ENCODE measurements at regions not wholly inside any gene's neighbourhood (a gene's known extent, or its start where the extent isn't known, plus 50 kb on each side); places are given as distances from the start of the nearest gene placed in this dataset.

DNA sequence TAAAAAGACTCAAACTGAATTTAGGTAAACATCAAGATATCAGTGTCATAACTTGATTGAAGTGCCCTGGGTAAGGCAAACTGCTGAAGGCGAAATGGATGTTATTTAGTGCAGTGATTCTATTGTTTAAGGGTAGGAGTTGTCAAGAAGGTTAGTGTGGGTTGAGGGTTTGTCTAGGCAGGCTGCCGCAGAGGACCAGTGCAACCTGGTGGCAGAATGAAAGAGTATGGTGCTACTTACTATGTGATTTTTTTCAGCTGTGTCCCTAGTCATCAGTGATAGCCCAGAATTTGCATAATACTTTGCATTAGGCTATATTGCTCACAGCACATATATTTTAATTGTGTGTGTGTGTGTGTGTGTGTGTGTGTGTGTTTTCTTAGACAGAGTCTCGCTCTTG lies 1127.0 kb downstream of the GALC start:
- H3K36me3 ChIP-seq (ENCODE audit: control insufficient read depth, insufficient read depth, low read length), result no peaks in the 10 kb centered on the region
- no peaks in the 10 kb centered on the region for H3K9me3 ChIP-seq (ENCODE audit: control insufficient read depth, low read length)
- H3K4me3 ChIP-seq (ENCODE audit: extremely low read depth, insufficient read depth, low read length, poor library complexity, severe bottlenecking), result no peak overlapping the region
- H3K27ac ChIP-seq (ENCODE audit: low read depth, low read length, severe bottlenecking), result no peak overlapping the region
- H3K4me1 ChIP-seq (ENCODE audit: control insufficient read depth, insufficient read depth, low read length, poor library complexity, severe bottlenecking), result no peaks in the 10 kb centered on the region
- 73 to 89% methylated on average over 2 of the region's 3 CpGs for WGBS, 2 experiments (ENCODE audit: insufficient coverage in 2 of 2)

DNA sequence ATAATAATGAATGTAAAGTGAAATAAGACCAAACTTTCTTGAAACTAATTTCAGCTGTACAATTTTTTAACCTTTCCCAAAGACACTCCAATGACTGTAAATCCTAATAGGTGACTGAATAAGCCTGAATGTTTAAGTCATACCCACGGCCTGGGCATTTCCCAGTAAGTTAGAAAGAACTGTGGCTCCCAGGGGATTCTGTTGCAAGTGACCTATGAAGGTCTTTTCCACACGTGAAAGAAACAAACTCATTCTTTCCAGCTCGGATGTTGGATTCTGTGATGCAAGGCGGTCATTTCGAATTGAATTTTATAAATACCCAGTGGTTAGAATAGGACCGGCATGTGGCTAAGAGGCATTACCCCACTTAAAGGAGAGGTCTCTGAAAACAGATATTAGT lies 1134.4 kb downstream of the GALC start:
- H3K36me3 ChIP-seq (ENCODE audit: control insufficient read depth, insufficient read depth, low read length), result no peaks in the 10 kb centered on the region
- H3K4me3 ChIP-seq (ENCODE audit: extremely low read depth, insufficient read depth, low read length, poor library complexity, severe bottlenecking), result no peak overlapping the region
- 76 to 100% methylated on average over 1 to 6 of the region's 6 CpGs for WGBS, 2 experiments (ENCODE audit: insufficient coverage in 2 of 2)
- H3K4me1 ChIP-seq (ENCODE audit: control insufficient read depth, insufficient read depth, low read length, poor library complexity, severe bottlenecking), result no peaks in the 10 kb centered on the region
- no peak overlapping the region for H3K27ac ChIP-seq (ENCODE audit: low read depth, low read length, severe bottlenecking)
- H3K9me3 ChIP-seq (ENCODE audit: control insufficient read depth, low read length), result no peaks in the 10 kb centered on the region

DNA sequence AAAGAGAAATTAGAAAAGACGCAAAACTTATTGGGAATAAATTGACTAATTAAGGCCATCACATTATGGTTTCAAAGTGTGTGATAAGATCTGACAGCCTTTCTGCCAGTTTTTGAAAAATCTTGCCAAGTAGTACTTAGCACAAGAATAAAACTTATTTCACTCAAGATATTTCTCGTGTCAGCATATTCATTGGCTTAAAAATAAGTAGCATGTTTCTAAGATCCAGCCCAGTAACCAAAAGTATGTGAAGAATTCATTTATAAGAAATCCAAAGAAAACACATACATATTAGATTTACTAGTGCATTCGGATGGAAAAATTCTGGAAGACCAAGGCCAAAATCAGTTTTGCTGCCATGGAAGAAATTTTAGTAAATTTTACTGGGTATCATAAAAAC lies 1135.0 kb downstream of the GALC start:
- Histone ChIP-seq H3K27ac (ENCODE audit: low read depth, low read length, severe bottlenecking) (no peak overlapping the region), H3K9me3 (ENCODE audit: control insufficient read depth, low read length) (no peaks in the 10 kb centered on the region), H3K4me3 (ENCODE audit: extremely low read depth, insufficient read depth, low read length, poor library complexity, severe bottlenecking) (no peak overlapping the region), H3K36me3 (ENCODE audit: control insufficient read depth, insufficient read depth, low read length) (no peaks in the 10 kb centered on the region), H3K4me1 (ENCODE audit: control insufficient read depth, insufficient read depth, low read length, poor library complexity, severe bottlenecking) (no peaks in the 10 kb centered on the region)
- no CpG with 5 or more reads among the region's 3 CpGs for WGBS, 2 experiments (ENCODE audit: insufficient coverage in 2 of 2)

DNA sequence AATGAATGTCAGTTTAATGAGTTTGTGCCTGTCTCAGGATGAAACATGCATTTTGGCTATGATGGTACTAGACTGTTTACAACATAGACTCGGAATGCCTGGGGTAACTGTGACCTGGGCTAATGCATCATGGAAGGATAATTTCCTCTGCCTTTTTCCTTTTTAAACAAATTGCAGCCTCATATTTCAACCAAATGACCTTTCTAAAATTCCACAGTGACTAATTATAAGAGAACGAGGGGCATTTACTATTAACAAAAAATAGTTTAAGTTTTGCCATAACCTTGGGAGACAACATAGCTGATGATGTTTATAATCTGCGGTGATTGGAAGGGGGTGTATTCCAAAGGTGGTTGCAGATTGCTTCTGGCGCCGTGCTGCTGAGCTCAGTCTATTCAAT lies 1140.5 kb downstream of the GALC start:
- no peaks in the 10 kb centered on the region for H3K36me3 ChIP-seq (ENCODE audit: control insufficient read depth, insufficient read depth, low read length)
- no peaks in the 10 kb centered on the region for H3K4me1 ChIP-seq (ENCODE audit: control insufficient read depth, insufficient read depth, low read length, poor library complexity, severe bottlenecking)
- 100% methylated on average over 1 of the region's 5 CpGs; no CpG with 5 or more reads in 1 of the 2 experiments for WGBS, 2 experiments (ENCODE audit: insufficient coverage in 2 of 2)
- H3K27ac ChIP-seq (ENCODE audit: low read depth, low read length, severe bottlenecking), result no peak overlapping the region
- no peak overlapping the region for H3K4me3 ChIP-seq (ENCODE audit: extremely low read depth, insufficient read depth, low read length, poor library complexity, severe bottlenecking)
- H3K9me3 ChIP-seq (ENCODE audit: control insufficient read depth, low read length), result no peaks in the 10 kb centered on the region

DNA sequence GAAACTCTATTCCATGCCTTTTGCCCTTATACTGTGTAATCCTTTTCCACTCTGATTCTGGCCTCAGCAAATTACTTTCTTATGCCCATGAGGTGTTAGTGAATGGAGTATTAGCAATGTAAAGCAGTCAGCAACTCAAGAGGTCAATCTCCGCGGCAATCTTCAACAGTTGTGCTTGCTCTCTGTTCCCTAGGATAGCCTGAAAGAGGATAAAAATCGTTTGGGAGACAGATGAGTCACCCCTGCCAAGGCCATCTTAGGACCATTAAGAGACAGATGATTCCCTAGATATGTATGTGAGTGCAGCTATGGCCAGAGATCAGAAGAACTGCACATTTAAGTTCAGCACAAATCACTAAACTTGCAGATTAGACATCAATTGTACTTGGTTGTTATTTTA lies 1145.8 kb downstream of the GALC start:
- Histone ChIP-seq H3K4me3 (ENCODE audit: extremely low read depth, insufficient read depth, low read length, poor library complexity, severe bottlenecking) (no peak overlapping the region), H3K36me3 (ENCODE audit: control insufficient read depth, insufficient read depth, low read length) (no peaks in the 10 kb centered on the region), H3K4me1 (ENCODE audit: control insufficient read depth, insufficient read depth, low read length, poor library complexity, severe bottlenecking) (no peaks in the 10 kb centered on the region), H3K27ac (ENCODE audit: low read depth, low read length, severe bottlenecking) (no peak overlapping the region), H3K9me3 (ENCODE audit: control insufficient read depth, low read length) (no peaks in the 10 kb centered on the region)
- 64 to 71% methylated on average over 3 of the region's 3 CpGs for WGBS, 2 experiments (ENCODE audit: insufficient coverage in 2 of 2)

DNA sequence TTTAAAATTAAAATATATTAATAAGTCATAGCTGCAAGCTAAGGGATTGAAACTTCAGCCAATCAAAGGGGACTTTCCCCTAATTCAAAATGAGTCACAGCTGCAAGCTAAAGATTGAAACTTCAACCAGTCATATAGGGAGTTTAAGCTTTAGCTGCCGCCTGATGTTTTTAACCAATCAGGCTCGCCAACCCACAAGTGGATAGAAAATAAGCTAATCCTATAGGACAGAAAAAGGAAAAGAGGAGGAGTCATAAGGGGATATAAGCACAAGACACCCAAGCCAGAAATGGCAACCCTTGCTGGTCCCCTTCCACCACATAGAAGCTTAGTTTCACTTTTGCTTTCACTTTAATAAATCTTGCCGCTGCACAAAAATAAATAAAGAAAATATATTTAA lies 1154.6 kb downstream of the GALC start:
- WGBS, 2 experiments (ENCODE audit: insufficient coverage in 2 of 2), result 80% methylated on average over 2 of the region's 3 CpGs; no CpG with 5 or more reads in 1 of the 2 experiments
- no peak overlapping the region for H3K4me3 ChIP-seq (ENCODE audit: extremely low read depth, insufficient read depth, low read length, poor library complexity, severe bottlenecking)
- no peaks in the 10 kb centered on the region for H3K9me3 ChIP-seq (ENCODE audit: control insufficient read depth, low read length)
- no peaks in the 10 kb centered on the region for H3K4me1 ChIP-seq (ENCODE audit: control insufficient read depth, insufficient read depth, low read length, poor library complexity, severe bottlenecking)
- no peak overlapping the region for H3K27ac ChIP-seq (ENCODE audit: low read depth, low read length, severe bottlenecking)
- H3K36me3 ChIP-seq (ENCODE audit: control insufficient read depth, insufficient read depth, low read length), result no peaks in the 10 kb centered on the region

DNA sequence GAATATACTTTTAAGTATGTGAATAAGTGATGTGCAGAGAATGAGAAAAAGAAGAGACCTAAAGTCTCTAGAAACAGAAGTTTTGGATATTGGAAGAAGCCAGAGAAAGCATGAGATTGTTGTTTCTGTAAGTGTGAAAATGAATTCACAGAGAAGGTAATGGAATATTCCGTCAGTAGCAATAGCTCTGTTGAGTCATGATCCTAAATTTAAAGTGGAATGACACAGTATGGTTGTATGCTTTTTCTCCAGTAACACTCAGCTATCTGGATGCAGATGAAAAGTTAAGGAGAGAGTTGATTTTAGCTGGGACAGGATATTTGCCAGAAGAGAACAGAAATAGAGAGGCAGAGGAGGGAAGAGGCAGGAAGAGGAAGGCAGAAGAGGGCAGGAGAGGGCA lies 1166.3 kb downstream of the GALC start:
- Histone ChIP-seq H3K4me3 (ENCODE audit: extremely low read depth, insufficient read depth, low read length, poor library complexity, severe bottlenecking) (no peak overlapping the region), H3K36me3 (ENCODE audit: control insufficient read depth, insufficient read depth, low read length) (no peaks in the 10 kb centered on the region), H3K27ac (ENCODE audit: low read depth, low read length, severe bottlenecking) (no peak overlapping the region), H3K9me3 (ENCODE audit: control insufficient read depth, low read length) (peaks cover 5% of the 10 kb centered on the region), H3K4me1 (ENCODE audit: control insufficient read depth, insufficient read depth, low read length, poor library complexity, severe bottlenecking) (peaks cover 5% of the 10 kb centered on the region)
- WGBS, 2 experiments (ENCODE audit: insufficient coverage in 2 of 2), result 100% methylated on average over 1 of the region's 1 CpG

DNA sequence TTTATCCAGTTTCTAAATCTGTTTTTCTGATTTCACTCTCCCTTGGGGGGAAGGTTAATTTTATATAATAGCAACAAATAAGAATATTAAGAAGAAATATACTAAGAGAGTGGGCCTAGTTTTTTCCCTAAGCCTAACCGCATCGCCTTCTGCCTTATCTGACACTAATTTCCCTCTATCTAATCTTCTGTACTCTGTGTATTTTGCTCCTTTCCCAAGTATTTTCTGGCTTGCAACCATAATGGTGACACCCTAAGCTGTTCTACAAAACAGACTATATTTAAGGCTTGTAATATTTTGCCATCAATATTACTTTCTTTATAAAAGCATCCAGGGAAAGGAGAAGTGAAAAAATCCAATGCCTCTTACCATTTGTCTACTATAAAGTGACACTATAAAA lies 1168.8 kb downstream of the GALC start:
- Histone ChIP-seq H3K9me3 (ENCODE audit: control insufficient read depth, low read length) (peaks cover 5% of the 10 kb centered on the region), H3K4me3 (ENCODE audit: extremely low read depth, insufficient read depth, low read length, poor library complexity, severe bottlenecking) (no peak overlapping the region), H3K36me3 (ENCODE audit: control insufficient read depth, insufficient read depth, low read length) (no peaks in the 10 kb centered on the region), H3K27ac (ENCODE audit: low read depth, low read length, severe bottlenecking) (no peak overlapping the region), H3K4me1 (ENCODE audit: control insufficient read depth, insufficient read depth, low read length, poor library complexity, severe bottlenecking) (peaks cover 5% of the 10 kb centered on the region)
- 94% methylated on average over 2 of the region's 2 CpGs; no CpG with 5 or more reads in 1 of the 2 experiments for WGBS, 2 experiments (ENCODE audit: insufficient coverage in 2 of 2)

DNA sequence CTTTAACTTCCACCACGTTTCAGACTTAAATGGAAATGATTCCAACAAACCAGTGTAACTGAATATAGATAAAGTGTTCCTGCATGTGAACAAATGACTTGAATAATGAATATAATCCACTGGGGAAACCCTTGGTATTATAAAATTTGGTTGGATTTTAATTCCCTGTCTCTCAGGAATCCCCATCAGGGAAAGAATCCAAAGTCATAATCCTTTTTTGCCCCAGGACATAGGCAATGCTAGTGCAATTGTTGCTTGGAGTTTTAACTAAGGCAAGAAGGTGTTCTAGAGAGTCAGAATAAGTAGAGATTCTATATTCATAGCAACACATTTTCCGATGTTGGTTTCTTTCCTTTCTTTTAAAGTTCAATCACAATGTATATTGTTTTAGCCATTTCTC lies 1169.4 kb downstream of the GALC start:
- peaks cover 5% of the 10 kb centered on the region for H3K4me1 ChIP-seq (ENCODE audit: control insufficient read depth, insufficient read depth, low read length, poor library complexity, severe bottlenecking)
- peaks cover 5% of the 10 kb centered on the region for H3K9me3 ChIP-seq (ENCODE audit: control insufficient read depth, low read length)
- WGBS, 2 experiments (ENCODE audit: insufficient coverage in 2 of 2), result 100% methylated on average over 1 of the region's 2 CpGs; no CpG with 5 or more reads in 1 of the 2 experiments
- no peak overlapping the region for H3K27ac ChIP-seq (ENCODE audit: low read depth, low read length, severe bottlenecking)
- H3K36me3 ChIP-seq (ENCODE audit: control insufficient read depth, insufficient read depth, low read length), result no peaks in the 10 kb centered on the region
- no peak overlapping the region for H3K4me3 ChIP-seq (ENCODE audit: extremely low read depth, insufficient read depth, low read length, poor library complexity, severe bottlenecking)

DNA sequence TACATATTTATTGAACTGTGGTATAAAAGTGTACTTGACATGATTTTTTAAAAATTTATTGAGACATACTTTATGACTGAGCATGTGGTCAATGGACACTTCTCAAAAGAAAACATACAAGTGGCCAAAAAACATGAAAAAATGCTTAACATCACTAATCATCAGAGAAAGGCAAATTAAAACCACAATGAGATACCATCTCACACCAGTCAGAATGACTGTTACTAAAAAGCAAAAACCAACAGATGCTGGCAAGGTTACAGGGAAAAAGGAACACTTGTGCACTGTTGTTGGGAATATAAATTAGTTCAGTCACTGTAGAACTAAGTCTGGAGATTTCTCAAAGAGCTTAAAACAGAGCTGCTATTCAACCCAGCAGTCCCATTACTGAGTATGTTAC lies 1177.6 kb downstream of the GALC start:
- Histone ChIP-seq H3K4me1 (ENCODE audit: control insufficient read depth, insufficient read depth, low read length, poor library complexity, severe bottlenecking) (no peaks in the 10 kb centered on the region), H3K27ac (ENCODE audit: low read depth, low read length, severe bottlenecking) (no peak overlapping the region), H3K9me3 (ENCODE audit: control insufficient read depth, low read length) (no peaks in the 10 kb centered on the region), H3K36me3 (ENCODE audit: control insufficient read depth, insufficient read depth, low read length) (no peaks in the 10 kb centered on the region), H3K4me3 (ENCODE audit: extremely low read depth, insufficient read depth, low read length, poor library complexity, severe bottlenecking) (no peak overlapping the region)

DNA sequence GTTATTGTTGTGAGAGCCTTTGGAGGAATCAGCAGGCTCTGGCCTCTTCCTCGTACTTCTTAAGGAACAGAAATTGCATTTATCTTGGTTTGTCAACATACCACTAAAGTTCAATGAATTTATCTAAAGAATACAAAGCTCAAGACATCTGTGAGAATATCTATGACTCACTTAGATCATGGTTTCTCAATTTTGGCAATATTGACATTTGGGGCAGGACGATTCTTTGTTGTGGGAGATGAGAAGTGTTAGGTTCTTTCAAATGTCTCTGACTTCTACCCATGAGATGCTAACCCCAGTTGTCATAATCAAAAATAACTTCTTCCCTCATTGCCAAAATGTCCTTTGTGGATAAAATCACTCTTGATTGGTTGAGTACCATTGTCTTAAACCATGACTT lies 1190.3 kb downstream of the GALC start:
- no peak overlapping the region for H3K4me3 ChIP-seq (ENCODE audit: extremely low read depth, insufficient read depth, low read length, poor library complexity, severe bottlenecking)
- WGBS, 2 experiments (ENCODE audit: insufficient coverage in 2 of 2), result 80% methylated on average over 1 of the region's 2 CpGs; no CpG with 5 or more reads in 1 of the 2 experiments
- no peak overlapping the region for H3K27ac ChIP-seq (ENCODE audit: low read depth, low read length, severe bottlenecking)
- no peaks in the 10 kb centered on the region for H3K36me3 ChIP-seq (ENCODE audit: control insufficient read depth, insufficient read depth, low read length)
- peaks cover 11% of the 10 kb centered on the region for H3K4me1 ChIP-seq (ENCODE audit: control insufficient read depth, insufficient read depth, low read length, poor library complexity, severe bottlenecking)
- no peaks in the 10 kb centered on the region for H3K9me3 ChIP-seq (ENCODE audit: control insufficient read depth, low read length)
